Activated CD4-positive, alpha-beta T cell treated with anti-CD3 and anti-CD28 coated beads, Interleukin-2, amount 50 U/mL, for 24 hours (primary cell): ENCODE measurements at regions not wholly inside any gene's neighbourhood (a gene's known extent, or its start where the extent isn't known, plus 50 kb on each side); places are given as distances from the start of the nearest gene placed in this dataset.
"Not testable (repeated sequence)": the region's sequence is repeated elsewhere in the genome, so short reads cannot be mapped to it uniquely, and the experiment has no call there.

Source experiments
- DNase-seq, 2 donors: peaks; one replicate each; pipeline ENCODE4 v3.0.0-alpha.2; 2020; ENCODE audit warnings: low read depth in 1 of 2, low spot score in 1 of 2

DNA sequence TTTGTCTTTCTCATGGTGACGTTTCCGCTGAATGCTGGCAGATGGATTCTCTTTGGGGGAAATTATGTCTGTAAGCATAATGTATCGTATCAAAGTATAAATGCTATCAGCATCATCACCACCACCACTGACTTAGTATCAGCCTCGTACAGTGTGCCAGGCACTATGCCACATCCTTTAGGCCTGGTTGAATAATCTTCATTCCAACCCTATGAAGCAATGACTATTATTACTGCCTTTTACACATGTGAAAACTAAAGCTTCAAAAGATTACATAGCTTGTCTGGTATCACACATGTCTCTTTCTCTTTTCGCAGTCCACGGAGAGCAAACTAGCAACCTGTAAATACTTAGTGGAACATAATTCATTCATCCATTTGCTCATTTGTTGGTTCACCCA lies 166.7 kb upstream of the PRICKLE2 start:
- no peak for DNase-seq

GRCh38 chr3:64390893-64391292 lies 165.6 kb upstream of the PRICKLE2 start:
- DNase-seq: no peak

- DNase-seq: no peak
Observed at GRCh38 chr3:64388886-64389285, 163.6 kb upstream of the PRICKLE2 start.

DNA sequence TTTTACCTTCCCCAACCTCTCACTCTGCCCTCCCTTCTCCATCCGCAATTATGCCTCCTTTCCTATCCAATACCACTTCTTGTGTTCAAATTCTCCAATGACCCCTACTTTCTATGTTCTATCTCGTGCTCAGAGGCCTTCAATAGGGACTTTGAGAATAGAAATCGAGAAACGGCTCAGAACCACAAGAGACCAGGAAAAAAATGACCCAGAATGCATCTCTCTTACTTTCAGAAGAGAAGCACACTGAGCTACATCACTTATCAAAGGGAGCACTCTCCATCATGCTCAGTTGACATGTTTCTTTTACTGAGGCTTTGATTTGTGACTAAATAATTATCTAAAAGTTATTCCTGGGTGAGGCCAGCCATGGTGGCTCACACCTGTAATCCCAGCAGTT lies 162.4 kb upstream of the PRICKLE2 start:
- DNase-seq: no peak

DNA sequence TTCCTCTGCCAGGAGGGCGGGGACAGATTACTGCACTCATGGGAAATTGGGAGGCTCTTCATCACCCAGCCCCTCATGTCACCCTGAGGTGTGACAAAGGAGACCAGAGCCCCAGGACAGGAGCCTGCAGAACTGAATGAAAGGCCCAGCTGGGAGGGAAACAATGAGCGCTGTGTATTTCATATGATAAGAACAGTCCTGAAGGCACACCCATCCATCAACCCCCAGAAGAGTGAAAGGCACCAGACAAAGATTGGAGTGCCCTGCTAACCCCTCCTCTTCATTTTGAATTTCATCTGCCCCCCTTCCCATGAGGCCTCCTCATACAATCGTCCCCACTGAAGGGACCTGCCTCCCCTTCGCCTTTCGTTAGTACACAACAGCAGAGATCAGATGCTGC lies 160.0 kb upstream of the PRICKLE2 start:
- DNase-seq: no peak

DNA sequence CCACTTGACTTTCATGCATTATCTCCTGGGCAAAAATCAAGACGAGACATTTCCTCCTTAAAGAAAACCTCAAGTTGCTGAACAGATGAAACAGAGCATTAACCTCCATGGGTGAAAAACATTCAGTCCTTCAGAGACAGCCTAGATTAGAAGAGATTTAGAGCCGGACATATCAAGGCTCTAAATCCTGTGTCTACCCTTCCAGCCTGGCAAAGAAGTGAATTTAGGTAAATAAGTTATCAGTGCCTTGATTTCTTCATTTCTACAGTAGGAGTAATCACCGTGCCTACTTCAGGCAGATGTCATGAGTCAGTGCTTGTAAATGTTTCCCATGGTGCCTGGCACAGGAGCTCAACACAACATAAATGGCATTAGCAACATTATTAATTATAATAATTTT lies 159.3 kb upstream of the PRICKLE2 start:
- DNase-seq: no peak

GRCh38 chr3:64382153-64382552 lies 156.9 kb upstream of the PRICKLE2 start:
- no peak for DNase-seq

- DNase-seq: no peak
Observed at GRCh38 chr3:64381367-64381766, 156.1 kb upstream of the PRICKLE2 start.

DNA sequence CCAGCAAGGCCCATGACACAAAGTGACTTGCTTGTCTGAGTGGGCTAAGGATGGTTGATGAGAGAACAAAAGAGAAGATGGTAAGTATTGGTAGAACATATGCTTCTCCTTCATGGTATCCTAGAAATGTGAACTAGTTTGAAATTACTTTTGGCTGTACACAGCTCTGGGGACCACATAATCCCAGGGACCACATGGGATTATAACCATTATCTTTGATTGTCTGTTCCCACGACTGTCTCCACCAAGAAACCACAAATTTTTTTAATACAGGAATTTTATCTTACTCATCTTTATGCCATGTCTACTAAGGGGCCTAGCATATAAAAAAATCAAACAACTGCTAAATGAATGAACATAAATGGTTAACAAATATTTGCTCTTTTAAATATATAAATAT lies 155.3 kb upstream of the PRICKLE2 start:
- no peak for DNase-seq

GRCh38 chr3:64379221-64379620 lies 154.0 kb upstream of the PRICKLE2 start:
- DNase-seq: no peak

- no peak for DNase-seq
Observed at GRCh38 chr3:64377942-64378341, 152.7 kb upstream of the PRICKLE2 start.

GRCh38 chr3:64375737-64376136 lies 150.5 kb upstream of the PRICKLE2 start:
- no peak for DNase-seq

DNA sequence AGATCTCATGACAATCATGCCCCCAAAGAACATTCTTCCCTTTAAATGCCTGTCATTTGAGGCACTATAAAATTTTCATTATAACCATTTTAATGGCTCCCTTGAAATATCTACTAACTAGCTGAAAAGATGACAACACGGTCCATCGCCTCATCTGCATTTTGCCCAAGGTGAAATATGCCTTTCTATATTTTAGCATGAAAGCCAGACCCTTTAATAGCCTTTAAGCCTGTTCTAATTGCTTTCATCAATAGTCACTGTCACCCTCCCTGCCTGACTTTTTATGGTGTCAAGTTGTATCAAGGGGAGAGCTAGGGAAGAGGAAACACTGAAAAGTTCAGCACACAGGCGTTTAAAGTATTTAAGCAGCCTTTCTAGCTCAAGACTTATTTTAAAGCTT lies 144.1 kb upstream of the PRICKLE2 start:
- DNase-seq: no peak

DNA sequence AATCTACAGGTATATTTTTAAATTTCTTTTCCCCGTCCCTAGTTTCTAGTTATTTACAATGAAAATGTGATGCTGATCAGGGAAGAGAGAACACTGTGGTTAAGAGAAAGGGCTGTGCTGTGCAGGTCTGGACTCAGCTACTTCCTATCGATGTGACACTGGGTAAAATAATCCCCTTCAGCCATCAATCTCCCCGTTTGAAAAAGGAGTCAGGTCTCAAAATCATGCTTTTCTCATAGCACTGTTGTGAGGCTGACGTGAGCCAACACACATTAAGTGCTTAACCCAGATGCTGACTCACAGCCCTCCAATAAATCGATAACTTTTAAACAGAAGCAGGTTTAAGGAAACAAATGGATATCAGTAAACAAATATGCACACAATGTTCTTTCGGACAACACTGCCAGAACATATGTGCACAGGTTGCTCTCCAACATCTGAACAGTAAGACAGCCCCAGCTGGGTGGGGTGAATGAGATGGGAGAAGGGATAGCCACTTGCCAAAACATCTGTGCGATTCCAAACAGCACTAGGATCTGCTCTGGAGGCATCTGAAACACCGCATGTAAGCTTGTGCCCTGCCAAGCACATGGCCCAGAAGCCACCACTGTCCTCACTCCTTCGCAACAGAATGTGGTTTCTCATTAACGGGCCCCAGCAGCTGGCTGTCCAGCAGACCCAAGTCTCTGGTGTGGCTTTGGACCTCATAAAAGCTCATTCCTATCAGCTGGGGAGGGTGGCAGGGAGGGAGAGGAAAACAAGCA lies 143.2 kb upstream of the PRICKLE2 start:
- no peak for DNase-seq

DNA sequence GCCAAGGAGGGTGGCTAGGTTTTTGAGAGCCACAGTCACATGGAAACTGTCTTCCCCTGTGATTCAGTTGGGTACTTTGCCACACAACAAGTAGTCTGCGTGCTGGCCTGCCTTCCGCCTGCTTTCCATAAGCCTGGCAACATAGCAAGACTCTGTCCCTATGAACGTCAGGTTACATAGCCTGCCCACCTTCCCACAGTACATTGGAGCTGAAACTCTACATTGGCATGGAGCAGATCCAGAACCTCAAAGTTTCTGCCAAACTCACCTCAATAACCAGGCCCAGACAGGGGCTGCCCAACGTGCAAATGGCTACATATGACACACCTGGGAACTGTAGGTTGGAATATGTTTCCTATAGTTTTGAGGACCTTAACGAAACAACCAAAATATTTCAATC lies 140.6 kb upstream of the PRICKLE2 start:
- DNase-seq: no peak

GRCh38 chr3:64363842-64364241 lies 138.6 kb upstream of the PRICKLE2 start:
- DNase-seq: no peak

- no peak for DNase-seq
Observed at GRCh38 chr3:64361962-64362735, 136.9 kb upstream of the PRICKLE2 start.

DNA sequence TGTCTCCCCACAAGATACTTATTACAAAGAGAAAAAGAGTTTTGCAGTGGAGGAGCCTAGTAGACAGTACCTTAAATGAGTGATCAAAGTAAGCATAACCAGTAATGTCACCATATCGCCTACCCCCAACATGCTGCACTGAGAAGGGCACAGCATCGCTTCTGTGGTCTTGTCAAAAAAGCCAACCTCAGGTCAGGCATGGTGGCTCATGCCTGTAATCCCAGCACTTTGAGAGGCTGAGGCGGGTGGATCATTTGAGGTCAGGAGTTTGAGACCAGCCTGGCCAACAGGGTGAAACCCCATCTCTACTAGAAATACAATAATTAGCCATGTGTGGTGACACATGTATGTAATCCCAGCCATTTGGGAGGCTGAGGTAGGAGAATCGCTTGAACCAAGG lies 135.8 kb upstream of the PRICKLE2 start:
- not testable (repeated sequence) for DNase-seq

DNA sequence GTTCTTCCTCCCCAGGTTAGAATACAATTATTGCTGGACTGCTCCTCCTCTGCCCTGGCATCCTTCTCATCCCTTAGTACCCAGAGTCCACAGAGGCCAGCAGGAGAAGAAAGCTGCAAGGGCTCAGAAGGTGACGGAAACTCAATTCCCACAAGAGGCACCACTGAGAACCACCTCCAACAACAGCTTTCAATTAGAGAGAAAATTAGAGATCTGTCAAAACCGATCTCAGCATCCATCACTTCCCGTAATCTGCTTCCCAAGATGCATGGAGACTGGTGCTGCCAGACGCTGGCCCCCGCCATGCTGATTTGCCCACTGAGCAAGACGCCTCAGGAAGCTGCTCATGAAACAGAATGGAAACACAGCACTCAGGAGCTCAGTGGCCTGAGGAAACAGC lies 135.0 kb upstream of the PRICKLE2 start:
- no peak for DNase-seq

DNA sequence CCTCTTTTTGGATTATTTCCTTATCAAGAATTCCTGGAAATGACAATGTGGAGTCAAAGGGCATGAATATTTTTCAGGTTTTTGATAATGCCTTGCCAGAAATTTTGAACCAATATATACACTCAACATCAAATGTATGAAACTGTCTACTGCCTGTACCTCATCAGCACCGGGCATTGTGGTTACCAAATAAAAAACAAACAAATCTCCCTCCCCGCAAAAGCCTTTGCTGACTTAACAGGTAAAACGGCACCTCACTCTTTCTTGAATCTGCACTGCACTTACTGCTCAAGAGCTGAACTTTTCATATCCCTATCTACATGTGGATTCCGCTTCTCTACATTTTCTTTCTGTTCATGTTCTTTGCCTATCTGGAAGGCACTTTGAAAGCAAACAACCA lies 134.5 kb upstream of the PRICKLE2 start:
- no peak for DNase-seq

DNA sequence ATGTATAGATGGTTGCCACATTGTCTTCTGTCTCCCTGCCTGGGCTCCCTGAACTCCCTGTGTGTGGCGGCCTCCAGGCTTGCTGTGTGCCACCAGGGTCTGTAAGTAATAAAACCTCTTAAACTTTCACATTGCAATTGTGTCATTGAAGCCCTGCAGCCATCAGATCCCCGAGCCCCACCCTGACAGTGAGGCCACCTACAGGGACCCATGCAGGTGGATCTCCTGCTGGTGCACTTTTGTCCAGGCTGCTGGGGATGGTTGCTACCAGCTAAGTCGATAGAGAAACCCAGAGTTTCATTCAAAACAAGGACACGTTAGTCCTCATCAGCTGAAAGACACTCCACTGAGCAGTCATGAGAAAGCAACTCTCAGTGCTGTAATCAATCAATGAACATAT lies 133.6 kb upstream of the PRICKLE2 start:
- no peak for DNase-seq

DNA sequence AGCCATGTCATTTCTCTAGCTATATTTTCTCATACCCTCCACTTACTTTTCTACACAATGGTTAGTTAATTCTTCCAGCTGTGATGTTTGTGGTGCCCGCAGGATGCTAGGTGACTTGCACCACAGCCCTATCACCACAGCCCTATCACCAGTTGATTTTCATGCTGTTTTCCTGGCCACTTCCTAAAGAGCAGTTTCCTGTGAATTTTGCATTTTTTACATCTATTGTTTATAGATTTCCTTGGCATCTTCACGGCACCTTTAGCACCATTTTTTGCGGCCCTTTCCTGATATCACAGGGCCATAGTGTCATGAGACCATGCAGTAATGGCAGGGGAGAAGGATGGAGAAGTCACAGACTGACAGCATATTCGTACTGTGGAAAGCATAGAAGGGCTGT lies 132.9 kb upstream of the PRICKLE2 start:
- DNase-seq: no peak

- no peak for DNase-seq
Observed at GRCh38 chr3:64357481-64357880, 132.2 kb upstream of the PRICKLE2 start.
